Subcutaneous abdominal adipose tissue (tissue), 5 donors: ENCODE measurements at regions not wholly inside any gene's neighbourhood (a gene's known extent, or its start where the extent isn't known, plus 50 kb on each side); places are given as distances from the start of the nearest gene placed in this dataset.
A peak's percentile ranks its signal among the peaks of the same experiment; 100 is the strongest.

ENCODE experiments used
- H3K27ac ChIP-seq: one replicate; pipeline ENCODE4 v1.7.0; 2013; ENCODE audit warnings: low read depth, mild to moderate bottlenecking, inconsistent platforms, low read length, moderate library complexity
- H3K27me3 ChIP-seq, 5 donors: one replicate each; pipeline ENCODE4 v1.7.0; 2013; ENCODE audit warnings: low read length in 5 of 5, inconsistent platforms in 1 of 5; ENCODE audit not compliant: control insufficient read depth in 5 of 5, insufficient read depth in 4 of 5
- H3K36me3 ChIP-seq, 5 donors: one replicate each; pipeline ENCODE4 v1.7.0; 2013; ENCODE audit warnings: low read length in 5 of 5; ENCODE audit not compliant: control insufficient read depth in 5 of 5, insufficient read depth in 5 of 5
- H3K4me1 ChIP-seq, 5 donors: one replicate each; pipeline ENCODE4 v1.7.0; 2013; ENCODE audit warnings: low read length in 5 of 5, mild to moderate bottlenecking in 3 of 5, moderate library complexity in 1 of 5; ENCODE audit not compliant: control insufficient read depth in 5 of 5, insufficient read depth in 5 of 5
- H3K4me3 ChIP-seq, 5 donors: one replicate each; pipeline ENCODE4 v1.7.0; 2013; ENCODE audit warnings: low read length in 5 of 5, low read depth in 1 of 5
- H3K9ac ChIP-seq, 5 donors: one replicate each; pipeline ENCODE4 v1.7.0; 2013; ENCODE audit warnings: low read length in 5 of 5, mild to moderate bottlenecking in 4 of 5, moderate library complexity in 3 of 5
- H3K9me3 ChIP-seq, 5 donors: one replicate each; pipeline ENCODE4 v1.7.0; 2013; ENCODE audit warnings: low read length in 5 of 5; ENCODE audit not compliant: control insufficient read depth in 5 of 5
- donor health status: healthy.
- donor health status: healthy.
- donor health status: healthy.
- donor health status: healthy.
- donor health status: healthy.

DNA sequence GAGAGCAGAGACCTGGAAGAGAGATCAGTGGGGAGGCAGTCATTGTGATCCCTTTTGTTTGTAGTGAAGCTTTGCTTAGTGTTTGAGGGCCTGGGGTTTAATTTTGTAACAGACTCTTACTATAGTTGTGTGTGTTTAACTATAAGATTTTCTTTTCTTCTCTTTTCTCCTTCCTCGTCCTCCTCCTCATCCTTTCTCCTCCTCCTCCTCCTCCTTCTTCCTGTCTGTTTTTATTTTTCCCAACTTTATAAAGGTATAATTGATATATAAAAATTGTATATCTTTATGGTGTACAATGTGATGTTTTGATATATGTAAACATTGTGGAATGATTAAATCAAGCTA is 71.2 kb upstream of the MACF1 start:
- Histone ChIP-seq H3K4me3 (no peak overlapping the region), H3K36me3 (no peaks in the 10 kb centered on the region), H3K27me3 (no peaks in the 10 kb centered on the region), H3K27ac (peak overlapping the region; percentile 82), H3K4me1 (peaks cover 4 to 51% (median 38%) of the 10 kb centered on the region in 5 donors), H3K9ac (no peak overlapping the region), H3K9me3 (no peaks in the 10 kb centered on the region)

DNA sequence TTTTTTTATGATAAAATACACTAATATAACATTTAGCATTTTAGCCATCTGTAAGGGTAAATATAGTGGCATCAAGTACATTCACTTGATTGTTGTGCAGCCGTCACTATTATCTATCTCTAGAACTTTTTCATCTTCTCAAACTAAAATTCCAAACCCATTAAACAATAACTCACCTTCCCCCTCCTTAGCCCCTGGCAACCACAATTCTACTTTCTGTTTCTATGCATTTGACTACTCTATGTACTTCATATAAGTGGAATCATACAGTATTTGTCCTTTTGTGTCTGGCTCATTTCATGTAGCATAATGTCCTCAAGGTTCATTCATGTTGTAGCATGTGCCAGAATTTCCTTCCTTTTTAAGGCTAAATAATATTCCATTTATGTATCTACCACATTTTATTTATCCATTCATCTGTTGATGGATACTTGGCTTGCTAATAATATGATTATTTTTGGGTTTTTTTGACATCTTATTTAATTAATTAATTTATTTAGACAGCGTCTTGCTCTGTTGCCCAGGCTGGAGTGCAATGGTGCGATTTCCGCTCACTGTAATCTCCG is 69.6 kb upstream of the MACF1 start:
- H3K4me3 ChIP-seq: no peak overlapping the region
- H3K4me1 ChIP-seq: peaks cover 4 to 38% (median 34%) of the 10 kb centered on the region in 5 donors
- H3K36me3 ChIP-seq: no peaks in the 10 kb centered on the region
- H3K27me3 ChIP-seq: no peaks in the 10 kb centered on the region
- no peak overlapping the region for H3K9ac ChIP-seq
- no peak overlapping the region for H3K27ac ChIP-seq
- H3K9me3 ChIP-seq: no peaks in the 10 kb centered on the region

DNA sequence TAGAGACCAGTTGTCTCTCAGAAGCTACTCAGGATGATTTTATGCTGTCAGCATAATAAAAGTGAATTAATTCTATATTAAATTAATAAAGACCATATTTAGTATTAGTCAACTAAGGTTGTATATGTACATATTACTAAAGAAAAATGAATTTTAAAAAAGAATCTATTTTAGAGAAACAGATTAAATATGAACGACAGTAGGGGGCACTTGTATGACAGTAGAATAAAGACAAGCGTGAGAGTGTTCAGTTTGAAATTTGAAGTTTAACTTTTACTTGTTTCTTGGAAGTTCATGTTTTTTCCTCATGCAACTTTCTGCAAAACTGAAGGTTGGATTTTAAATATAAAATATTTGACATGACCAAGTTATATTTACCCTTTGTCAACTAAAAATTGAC is 67.9 kb upstream of the MACF1 start:
- H3K9ac ChIP-seq: no peak overlapping the region
- peaks cover 4 to 35% (median 24%) of the 10 kb centered on the region in 5 donors for H3K4me1 ChIP-seq
- H3K27me3 ChIP-seq: no peaks in the 10 kb centered on the region
- H3K27ac ChIP-seq: no peak overlapping the region
- no peak overlapping the region for H3K4me3 ChIP-seq
- H3K36me3 ChIP-seq: no peaks in the 10 kb centered on the region
- H3K9me3 ChIP-seq: no peaks in the 10 kb centered on the region

DNA sequence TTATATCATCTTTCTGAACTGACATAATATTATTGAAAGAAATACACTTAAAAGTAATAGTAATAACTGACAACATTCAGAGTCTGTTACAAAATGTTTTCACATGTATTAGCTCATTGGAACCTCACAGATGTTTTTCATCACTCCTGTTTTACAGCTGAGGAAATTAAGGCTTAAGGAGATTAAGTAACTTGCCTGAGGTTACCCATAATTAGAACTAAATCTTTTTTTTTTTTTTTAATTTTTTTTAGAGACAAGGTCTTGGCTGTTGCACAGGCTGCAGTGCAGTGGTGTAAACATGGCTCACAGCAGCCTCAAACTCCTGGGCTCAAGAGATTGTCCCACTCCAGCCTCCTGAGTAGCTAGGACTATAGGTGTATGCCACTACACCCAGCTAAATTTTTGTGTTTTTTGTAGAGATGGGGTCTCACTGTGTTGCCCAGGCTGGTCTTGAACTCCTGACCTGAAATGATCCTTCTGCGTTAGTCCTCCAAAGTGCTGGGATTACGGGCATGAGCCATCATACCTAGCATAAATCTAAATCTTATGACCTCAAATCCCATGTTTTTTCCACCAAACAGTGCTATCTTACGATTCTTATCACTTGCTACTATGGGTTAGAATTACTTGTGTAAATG is 64.7 kb upstream of the MACF1 start:
- H3K4me1 ChIP-seq: peaks cover 5 to 43% (median 27%) of the 10 kb centered on the region in 5 donors
- H3K27me3 ChIP-seq: no peaks in the 10 kb centered on the region
- no peak overlapping the region for H3K27ac ChIP-seq
- no peaks in the 10 kb centered on the region for H3K36me3 ChIP-seq
- peak overlapping the region in 1 of 5 donors; percentile 20 for H3K9ac ChIP-seq
- no peak overlapping the region for H3K4me3 ChIP-seq
- H3K9me3 ChIP-seq: no peaks in the 10 kb centered on the region

DNA sequence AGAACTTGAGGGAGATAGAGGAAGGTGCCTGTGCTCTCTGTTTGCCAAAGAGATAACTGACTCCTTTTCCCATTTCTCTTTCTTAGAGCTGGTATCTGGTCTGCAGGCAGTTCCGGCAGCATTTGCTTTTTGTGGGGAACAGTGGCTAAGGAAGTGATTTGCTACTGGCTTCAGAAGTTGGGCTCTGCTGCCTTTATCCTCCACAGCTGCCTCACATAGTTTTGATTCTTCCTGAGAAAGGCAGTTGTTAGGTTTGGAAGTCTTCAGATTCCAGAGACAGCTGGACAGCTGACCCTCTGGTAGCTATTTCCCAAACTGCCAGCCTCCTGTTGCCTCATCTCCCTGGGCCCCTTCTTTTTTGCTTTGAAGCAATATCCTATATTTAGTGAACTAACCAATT is 62.6 kb upstream of the MACF1 start:
- Histone ChIP-seq H3K36me3 (no peaks in the 10 kb centered on the region), H3K4me3 (no peak overlapping the region), H3K27me3 (no peaks in the 10 kb centered on the region), H3K9ac (no peak overlapping the region), H3K27ac (peak overlapping the region; percentile 48), H3K9me3 (no peaks in the 10 kb centered on the region), H3K4me1 (peaks cover 5 to 47% (median 27%) of the 10 kb centered on the region in 5 donors)

DNA sequence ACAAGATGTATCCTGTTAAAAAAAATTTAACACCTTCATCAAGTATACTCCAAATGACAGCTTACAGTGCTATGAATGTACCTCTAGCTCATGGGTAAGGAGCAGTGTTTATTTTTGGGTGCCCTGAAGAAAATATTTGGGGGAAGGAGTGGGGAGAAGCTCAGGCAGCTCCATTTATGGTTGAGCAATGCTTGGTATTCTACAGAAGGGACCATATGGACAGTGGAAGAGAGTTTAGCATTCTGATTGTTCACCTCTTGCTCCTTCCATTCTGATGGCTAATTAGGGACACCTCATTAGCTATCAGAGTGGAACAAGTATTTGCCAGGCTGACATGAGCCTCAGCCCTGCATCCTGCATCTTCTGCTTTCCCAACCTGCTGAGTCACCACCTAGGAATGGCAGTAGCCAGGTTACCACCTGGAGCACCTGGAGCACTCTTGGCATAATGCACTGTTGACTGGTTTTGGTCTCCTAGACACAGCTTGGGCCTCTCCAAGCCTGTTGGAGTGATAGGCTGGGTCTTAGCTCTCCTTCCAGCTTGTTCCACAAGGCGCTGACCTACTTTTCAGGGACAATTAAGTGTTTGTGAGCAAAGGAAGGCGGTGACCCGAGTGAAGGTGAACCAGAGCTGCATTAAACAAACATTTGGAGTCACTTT is 62.0 kb upstream of the MACF1 start:
- H3K27ac ChIP-seq: peak overlapping the region; percentile 48
- no peak overlapping the region for H3K9ac ChIP-seq
- peaks cover 5 to 42% (median 28%) of the 10 kb centered on the region in 5 donors for H3K4me1 ChIP-seq

DNA sequence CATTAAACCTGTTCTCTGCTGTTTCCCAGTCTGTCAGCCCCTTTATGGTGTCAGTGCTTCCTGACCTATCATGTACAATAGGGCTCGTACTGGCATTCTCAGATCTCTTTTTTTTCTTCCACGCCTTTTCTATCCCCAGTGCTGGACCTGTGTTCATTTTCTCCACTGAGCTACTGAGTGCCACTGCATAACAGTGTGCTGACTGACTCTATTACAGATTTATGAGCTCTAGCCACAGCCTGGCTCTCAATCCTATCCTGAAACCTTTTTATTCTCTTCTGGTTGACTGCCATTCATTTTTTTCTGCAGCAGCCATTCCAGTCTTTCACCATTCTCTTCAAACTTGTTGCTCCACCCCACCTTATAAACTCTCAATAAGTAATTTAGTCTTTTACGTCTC is 59.6 kb upstream of the MACF1 start:
- H3K9me3 ChIP-seq: no peaks in the 10 kb centered on the region
- no peak overlapping the region for H3K27ac ChIP-seq
- no peaks in the 10 kb centered on the region for H3K27me3 ChIP-seq
- no peaks in the 10 kb centered on the region for H3K36me3 ChIP-seq
- H3K4me3 ChIP-seq: no peak overlapping the region
- H3K9ac ChIP-seq: no peak overlapping the region
- H3K4me1 ChIP-seq: peaks cover 5 to 47% (median 35%) of the 10 kb centered on the region in 5 donors

More for the DNA sequence above, 62.0 kb upstream of the MACF1 start:
- Histone ChIP-seq H3K4me3 (no peak overlapping the region), H3K9me3 (no peaks in the 10 kb centered on the region), H3K27me3 (no peaks in the 10 kb centered on the region), H3K36me3 (no peaks in the 10 kb centered on the region)

DNA sequence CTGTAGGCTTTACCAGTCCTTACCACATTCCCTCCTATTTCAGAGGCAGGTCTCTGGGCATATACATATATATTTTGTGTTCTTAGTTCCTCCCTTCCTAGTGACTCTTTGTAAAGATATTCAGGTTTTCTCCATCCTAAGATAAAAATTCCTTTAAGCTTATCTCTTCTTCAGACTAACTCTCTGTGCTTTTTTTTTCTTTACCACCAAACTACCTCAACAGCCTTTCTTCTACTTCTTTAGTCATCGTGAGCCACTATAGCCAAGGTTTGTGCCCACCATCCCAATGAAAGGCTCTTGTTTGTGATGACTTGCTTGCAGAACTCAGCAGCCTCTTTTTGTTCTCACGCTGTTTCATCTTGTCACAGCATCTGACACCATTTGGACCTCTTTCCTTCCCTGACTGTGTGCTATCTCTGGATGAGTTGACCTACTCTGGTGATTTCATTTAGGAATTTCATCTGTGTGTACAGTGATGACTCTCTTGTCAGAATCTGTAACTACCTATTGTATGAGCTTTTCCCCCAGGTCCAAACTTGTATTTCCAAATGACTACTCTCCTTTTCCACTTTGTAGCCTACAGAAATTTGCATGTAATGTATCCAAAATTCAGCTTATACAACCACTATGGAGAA is 59.0 kb upstream of the MACF1 start:
- Histone ChIP-seq H3K4me1 (peaks cover 5 to 45% (median 39%) of the 10 kb centered on the region in 5 donors), H3K27me3 (no peaks in the 10 kb centered on the region), H3K9ac (no peak overlapping the region), H3K27ac (no peak overlapping the region), H3K4me3 (no peak overlapping the region), H3K36me3 (no peaks in the 10 kb centered on the region), H3K9me3 (no peaks in the 10 kb centered on the region)

DNA sequence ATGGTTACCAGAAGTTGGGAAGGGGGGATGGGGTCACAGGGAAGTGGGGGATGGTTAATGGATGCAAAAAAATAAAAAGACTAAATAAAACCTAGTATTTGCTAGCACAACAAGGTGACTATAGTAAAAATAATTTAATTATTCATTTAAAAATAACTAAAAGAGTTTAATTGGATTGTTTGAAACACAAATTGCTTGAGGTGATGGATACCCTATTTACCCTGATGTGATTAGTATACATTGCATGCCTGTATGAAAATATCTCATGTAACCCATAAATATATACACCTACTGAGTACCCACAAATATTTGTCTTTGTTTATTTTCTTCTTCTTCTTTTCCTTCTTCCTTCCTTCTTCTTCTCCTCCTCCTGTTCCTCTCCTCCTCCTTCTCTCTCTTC is 57.8 kb upstream of the MACF1 start:
- H3K27ac ChIP-seq: no peak overlapping the region
- H3K9ac ChIP-seq: no peak overlapping the region
- no peaks in the 10 kb centered on the region for H3K9me3 ChIP-seq
- H3K27me3 ChIP-seq: no peaks in the 10 kb centered on the region
- no peaks in the 10 kb centered on the region for H3K36me3 ChIP-seq
- no peak overlapping the region for H3K4me3 ChIP-seq
- H3K4me1 ChIP-seq: peaks cover 5 to 49% (median 42%) of the 10 kb centered on the region in 5 donors
